IPS DF 4.7 (cell line): ENCODE measurements at regions not wholly inside any gene's neighbourhood (a gene's known extent, or its start where the extent isn't known, plus 50 kb on each side); places are given as distances from the start of the nearest gene placed in this dataset.

Experiments used
- DNase-seq: peaks from one replicate; pipeline ENCODE4 v3.0.0-alpha.2; 2013; ENCODE audit warnings: low spot score; ENCODE audit errors: extremely low read depth

DNA sequence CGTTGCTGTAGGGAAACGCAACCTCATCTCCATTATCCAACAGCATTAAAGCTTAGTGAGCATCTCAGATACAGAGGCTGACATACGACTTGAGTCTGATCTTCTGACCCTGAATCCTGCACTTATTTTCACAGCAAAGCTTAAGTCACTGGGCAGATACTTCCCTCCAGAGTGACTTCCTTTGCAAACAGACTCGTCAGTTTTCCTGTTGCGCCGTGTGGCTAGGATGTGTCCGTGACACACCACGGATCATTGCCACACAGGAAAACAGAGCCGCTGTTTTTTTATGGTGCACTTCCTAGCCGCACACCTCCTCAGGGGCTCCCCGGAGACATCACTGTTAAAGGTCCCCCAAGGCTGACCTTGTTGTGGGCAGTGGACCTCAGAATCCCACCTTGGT lies 94.9 kb upstream of the MKI67 start:
- no peak for DNase-seq

DNA sequence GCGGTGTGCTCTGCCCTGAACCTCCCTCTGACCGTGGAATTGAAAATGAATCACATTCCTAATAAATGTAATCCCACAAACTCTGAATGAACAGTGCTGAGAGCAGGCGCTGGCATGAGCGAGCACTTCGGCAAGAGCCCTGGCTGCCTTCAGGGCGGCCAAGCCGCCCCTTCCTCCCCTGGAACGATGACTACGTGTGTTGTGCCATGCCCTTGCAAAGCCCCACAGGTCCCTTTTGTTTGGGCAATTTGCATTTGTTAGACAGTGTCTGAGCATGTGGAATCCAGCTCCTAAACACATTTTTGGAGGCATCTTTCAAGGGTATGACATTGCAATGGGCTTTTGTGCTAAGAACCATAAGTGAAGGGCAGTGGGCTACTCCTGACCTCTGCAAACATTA lies 95.6 kb upstream of the MKI67 start:
- DNase-seq, result no peak

DNA sequence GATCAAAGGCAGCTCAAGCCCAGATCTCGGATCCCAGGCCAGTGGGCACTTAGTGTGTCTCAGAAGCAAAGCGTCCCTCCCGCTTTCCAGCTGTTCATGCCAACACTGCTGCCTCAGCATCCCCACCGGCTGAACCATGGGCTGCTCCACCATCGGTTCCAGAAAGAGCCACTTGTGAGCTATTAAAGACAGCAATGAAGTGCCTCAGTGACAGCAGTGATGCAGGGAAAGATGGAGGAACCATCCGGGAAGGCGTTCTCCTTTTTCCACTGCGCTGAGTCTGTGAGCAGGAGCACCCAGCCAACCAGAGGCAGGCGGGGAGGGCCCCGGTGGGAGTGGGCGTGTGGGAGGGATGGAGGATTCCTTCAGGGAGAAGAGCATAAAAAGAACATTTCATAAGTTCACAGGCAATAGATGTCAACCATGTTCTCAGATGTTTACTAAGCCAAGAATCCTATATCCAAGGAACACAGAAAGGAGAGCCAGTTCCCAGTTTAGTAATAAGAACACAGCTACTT lies 96.2 kb upstream of the MKI67 start:
- no peak for DNase-seq

GRCh38 chr10:128230401-128230800 lies 104.2 kb upstream of the MKI67 start:
- no peak for DNase-seq

- DNase-seq, result no peak
Observed at GRCh38 chr10:128233422-128233821, 107.2 kb upstream of the MKI67 start.

DNA sequence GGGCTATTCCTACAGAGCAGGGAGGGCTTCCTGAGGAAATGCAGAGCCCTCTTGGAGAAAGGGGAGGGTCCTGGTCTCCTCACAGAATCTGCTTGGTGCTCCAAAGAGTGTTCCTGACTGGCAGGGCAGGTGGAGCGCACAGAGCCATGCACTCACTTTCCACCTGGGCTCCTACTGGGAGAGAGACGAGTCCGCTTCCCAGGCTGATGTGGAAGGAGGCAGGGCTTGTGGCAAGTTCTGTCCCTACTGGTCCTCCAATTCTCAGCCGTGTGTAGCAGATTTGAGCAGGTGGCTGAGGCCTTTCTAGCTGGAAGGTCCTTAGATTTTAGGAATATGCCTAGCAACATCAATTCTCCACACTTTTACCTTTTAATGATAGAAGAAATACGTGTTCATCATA lies 111.5 kb upstream of the MKI67 start:
- DNase-seq, result no peak

- DNase-seq, result no peak
Observed at GRCh38 chr10:128241023-128241422, 114.8 kb upstream of the MKI67 start.

- no peak for DNase-seq
Observed at GRCh38 chr10:128242641-128243040, 116.4 kb upstream of the MKI67 start.

GRCh38 chr10:128245026-128245425 lies 118.8 kb upstream of the MKI67 start:
- DNase-seq, result no peak

DNA sequence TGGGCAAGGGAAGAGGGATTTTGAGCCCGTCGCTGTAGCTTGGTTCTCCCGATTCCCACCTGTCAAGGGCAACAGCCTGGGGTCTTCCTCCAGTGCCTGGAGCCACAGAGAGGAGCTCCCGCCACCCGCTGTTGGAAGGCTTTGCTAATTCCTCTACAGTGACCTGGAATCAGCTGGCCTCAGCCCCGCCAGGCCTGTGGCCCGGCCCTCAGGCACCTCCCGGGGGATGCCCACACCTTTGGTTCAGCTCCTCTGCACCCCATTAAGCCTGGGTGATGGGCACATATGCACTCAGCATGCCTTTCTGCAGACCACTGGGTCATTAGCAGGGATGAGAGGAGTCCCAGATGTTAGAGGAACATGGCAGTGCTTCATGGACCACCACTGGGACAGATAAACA lies 121.4 kb upstream of the MKI67 start:
- no peak for DNase-seq

DNA sequence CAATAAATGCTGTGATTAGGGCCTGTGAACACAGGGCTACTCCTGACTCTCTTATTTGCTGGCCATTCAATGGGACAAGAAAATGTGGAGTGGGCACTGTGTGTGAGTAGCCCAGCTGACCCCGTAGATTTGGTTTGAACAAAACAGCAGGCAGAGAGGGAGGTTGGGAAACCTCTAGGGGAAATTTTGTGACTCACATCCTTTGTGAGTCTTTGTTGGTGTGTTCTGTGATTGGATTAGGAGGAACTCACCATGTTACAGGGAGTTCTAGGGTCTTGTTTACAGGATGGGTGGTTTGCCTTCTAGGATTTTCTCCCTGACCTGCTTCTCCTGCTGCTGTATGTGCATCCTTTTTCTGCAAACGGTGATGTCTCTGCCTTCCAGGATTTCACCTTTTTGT lies 128.3 kb upstream of the MKI67 start:
- DNase-seq, result no peak

GRCh38 chr10:128257428-128257827 lies 131.2 kb upstream of the MKI67 start:
- no peak for DNase-seq

DNA sequence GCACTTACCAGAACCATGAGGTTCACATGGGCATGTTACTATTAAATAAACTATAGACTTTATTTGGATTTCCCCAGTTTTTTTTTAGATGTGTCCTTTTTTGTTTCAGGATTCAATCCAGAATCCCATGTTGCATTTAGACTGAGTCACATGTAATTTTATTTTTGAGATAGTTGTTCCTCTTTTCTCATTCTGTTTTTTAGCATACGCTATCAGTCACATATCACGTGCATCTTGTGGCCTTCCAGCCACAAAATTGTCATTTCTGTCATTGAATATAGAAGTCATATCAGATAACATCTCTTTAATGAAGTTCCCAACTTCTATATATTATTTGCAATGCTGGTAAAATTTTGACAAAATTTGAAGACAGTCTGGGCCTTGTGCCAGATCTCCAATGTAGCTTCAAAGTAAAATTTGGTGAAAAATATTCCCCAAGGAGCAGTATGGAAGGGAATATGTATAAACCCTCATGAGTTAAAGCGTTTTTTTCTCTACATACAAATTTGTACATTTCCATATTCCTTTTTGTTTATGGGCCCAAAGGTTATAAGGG lies 132.3 kb upstream of the MKI67 start:
- no peak for DNase-seq

DNA sequence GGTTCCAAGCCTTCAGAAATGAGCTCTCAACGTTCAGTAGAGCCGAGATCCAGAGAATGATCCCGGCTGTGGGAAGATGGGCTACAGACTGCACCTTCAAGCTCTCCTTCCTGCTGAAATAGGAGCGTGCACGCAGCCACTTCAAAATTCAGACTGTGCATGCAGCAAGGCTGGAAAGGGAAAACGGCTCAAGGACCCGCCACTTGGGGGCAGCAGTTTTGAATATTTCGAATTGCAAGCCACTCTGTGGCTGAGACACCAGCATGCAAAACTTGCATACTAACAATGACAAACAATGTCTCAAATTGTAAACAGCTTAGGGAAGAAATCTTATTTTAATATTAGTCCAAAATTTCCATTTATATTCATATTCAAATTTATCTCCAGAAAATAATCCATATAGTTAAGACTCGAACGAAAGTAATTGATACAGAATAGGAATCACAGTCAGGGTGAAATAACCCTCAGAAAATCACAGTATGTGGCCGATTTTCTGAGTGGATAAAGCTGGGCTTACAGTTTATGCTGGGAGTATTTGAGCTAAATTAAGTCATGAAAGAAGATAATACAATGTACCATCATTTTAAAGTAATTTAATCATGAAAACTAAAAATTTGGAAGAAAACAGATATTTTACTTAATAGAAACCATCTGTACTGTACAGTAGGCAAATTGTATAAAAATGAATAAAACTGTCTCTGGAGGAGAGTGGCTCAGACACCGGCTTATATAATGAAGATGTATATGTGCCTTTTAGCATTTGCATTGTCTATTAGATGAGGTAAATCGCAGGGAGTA lies 137.9 kb upstream of the MKI67 start:
- no peak for DNase-seq

DNA sequence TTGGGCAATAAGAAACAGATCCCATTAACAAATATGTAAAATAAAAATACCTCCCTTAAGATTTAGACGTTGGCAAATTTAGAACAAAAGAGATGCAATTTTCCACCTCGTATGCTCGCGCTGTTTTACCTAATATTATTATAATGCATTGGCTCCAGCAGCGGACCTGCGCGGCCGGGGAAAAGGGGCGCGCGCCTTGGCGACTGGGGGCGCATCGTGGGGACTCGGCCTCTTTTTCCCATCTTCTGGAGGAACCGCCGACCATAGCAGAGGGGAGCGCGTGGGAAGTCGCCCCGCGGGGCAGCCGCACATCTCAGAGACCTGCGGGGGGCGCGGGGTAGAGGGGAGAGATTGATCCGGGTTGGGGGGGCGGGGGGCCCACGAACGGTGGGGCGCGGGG lies 139.4 kb upstream of the MKI67 start:
- DNase-seq, result no peak

DNA sequence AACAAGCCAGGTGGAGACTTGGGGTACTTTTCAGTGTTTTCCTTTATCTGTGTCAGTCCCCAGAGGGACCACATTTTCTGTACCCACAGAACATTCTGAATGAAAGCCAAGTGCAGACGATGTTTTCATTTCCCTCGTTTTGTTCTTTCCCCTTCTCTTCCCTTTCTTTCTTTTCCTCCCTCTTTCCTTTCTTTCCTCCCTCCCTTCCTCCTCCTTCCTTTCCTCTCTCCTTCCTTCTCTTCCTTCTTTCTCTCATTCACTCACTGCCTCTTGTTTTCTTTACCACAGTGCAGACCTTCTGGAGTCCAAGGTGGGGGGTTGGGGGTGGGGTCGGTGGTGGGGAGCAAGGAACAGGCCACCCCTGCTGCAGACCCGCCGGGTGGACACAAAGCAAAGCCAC lies 141.4 kb upstream of the MKI67 start:
- DNase-seq, result no peak

- peak; percentile 46 for DNase-seq
Observed at GRCh38 chr10:128268015-128268722, 141.9 kb upstream of the MKI67 start.

DNA sequence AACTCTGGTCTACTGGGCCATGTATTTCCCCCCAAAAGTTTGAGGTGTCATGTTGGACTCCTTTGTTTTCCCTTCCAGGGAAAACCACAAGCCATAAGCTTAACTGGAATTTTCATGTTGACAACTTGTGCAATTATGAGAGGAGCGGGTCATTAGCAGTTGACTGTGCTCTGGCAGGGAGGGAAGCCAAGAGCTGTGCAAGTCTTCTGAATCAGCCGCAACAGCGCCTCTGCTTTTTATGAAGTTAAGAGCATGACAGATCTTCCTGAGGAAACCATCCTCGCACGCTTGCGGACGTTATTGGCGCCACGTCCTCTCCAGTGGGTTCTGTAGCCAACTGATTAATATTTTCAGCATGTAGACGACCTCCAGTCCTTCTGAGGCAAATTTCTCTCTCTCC lies 148.7 kb upstream of the MKI67 start:
- DNase-seq, result no peak

DNA sequence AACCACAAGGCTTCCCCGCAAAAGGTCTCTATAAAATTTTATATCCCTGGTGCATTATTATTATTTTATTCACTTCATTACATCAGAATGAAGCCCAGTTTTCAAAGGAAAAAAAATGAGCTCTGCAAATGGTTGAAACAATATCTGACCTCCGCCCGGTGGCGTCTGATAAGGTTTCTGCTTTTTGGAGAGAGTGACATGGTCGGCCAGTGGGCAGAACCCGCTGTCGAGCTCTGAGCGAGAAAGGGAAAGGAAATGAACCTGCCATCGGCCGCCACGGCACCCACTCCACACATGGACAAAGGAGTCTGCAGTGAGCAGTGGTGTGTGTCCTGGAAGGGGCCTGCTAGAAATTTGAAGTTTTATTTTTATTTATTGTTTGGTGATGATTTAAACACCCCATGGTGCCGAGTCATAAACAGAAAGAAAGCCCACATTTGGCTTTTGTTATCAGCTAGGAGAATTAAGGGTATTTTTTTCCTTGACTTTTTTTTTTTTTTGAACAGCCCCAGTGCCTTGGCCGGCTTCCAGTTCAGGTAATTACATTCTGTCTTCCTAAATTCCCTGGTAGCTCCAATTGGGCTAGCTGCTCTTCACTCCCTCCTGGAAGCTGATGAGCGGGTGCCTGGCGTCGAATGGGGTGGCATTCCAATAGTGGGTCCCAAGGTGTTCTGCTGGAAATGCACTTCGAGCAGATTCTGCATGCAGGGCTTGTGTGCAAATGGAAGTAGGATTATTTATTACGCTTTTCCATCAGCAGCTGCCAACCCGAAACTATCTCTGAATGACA lies 149.4 kb upstream of the MKI67 start:
- DNase-seq, result no peak

- DNase-seq, result no peak
Observed at GRCh38 chr10:128277267-128277840, 151.1 kb upstream of the MKI67 start.

- no peak for DNase-seq
Observed at GRCh38 chr10:128278362-128278761, 152.1 kb upstream of the MKI67 start.
